Parathyroid adenoma (tissue), 2 donors: ENCODE measurements at regions not wholly inside any gene's neighbourhood (a gene's known extent, or its start where the extent isn't known, plus 50 kb on each side); places are given as distances from the start of the nearest gene placed in this dataset.

Source experiments
- H2AFZ ChIP-seq: fragments of 300-600 bp; sonication (generic); one replicate; pipeline ENCODE4 v1.7.0; 2017; ENCODE audit warnings: antibody characterized with exemption, mild to moderate bottlenecking
- H3K27ac ChIP-seq: fragments of 300-600 bp; sonication (generic); one replicate; pipeline ENCODE4 v1.7.0; 2017
- H3K27me3 ChIP-seq: fragments of 300-600 bp; sonication (generic); one replicate; pipeline ENCODE4 v1.7.0; 2017; ENCODE audit warnings: low read length; ENCODE audit not compliant: control insufficient read depth, insufficient read depth
- H3K36me3 ChIP-seq: fragments of 300-600 bp; sonication (generic); one replicate; pipeline ENCODE4 v1.7.0; 2017; ENCODE audit warnings: low read length; ENCODE audit not compliant: control insufficient read depth, insufficient read depth
- H3K4me1 ChIP-seq: fragments of 300-600 bp; sonication (generic); one replicate; pipeline ENCODE4 v1.7.0; 2017; ENCODE audit warnings: control low read depth
- H3K4me2 ChIP-seq: fragments of 300-600 bp; sonication (generic); one replicate; pipeline ENCODE4 v1.7.0; 2017; ENCODE audit warnings: low read length
- H3K4me3 ChIP-seq: fragments of 300-600 bp; sonication (generic); one replicate; pipeline ENCODE4 v1.7.0; 2017; ENCODE audit warnings: low read depth, low read length
- H3K79me2 ChIP-seq: fragments of 300-600 bp; sonication (generic); one replicate; pipeline ENCODE4 v1.7.0; 2017; ENCODE audit warnings: control low read depth
- H3K9ac ChIP-seq: fragments of 300-600 bp; sonication (generic); one replicate; pipeline ENCODE4 v1.7.0; 2017; ENCODE audit warnings: mild to moderate bottlenecking
- H3K9me3 ChIP-seq: fragments of 300-600 bp; sonication (generic); one replicate; pipeline ENCODE4 v1.7.0; 2017; ENCODE audit warnings: low read length; ENCODE audit not compliant: control insufficient read depth
- CTCF ChIP-seq: fragments of 300-600 bp; sonication (generic); IDR thresholded peaks from one replicate; pipeline ENCODE4 v1.7.0; 2017; ENCODE audit warnings: antibody characterized with exemption, mild to moderate bottlenecking
- donor health status: primary hyperparathyroidism.

DNA sequence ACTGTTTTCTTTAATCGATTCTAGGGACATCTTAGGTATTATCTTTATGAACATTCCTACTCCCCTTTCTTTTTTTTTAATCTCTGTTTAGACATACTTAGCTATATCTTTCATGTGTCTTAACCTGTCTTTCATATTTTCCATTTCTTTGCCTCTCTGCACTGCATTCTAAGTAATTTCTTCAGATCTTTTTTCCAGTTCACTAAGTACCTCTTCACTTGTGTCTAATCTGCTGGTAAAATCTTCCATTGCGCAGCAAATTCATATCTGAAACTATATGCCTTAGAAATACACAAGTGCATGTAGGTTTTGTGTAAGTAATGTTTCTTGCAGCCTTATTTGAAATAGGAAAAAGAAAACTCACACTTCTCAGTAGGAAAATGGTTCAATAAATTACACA is 165.4 kb upstream of the BTBD3 start:
- Histone ChIP-seq H3K27me3 (no peaks in the 10 kb centered on the region), H3K4me1 (no peaks in the 10 kb centered on the region), H2AFZ (no peak overlapping the region), H3K79me2 (no peaks in the 10 kb centered on the region), H3K27ac (no peak overlapping the region), H3K9ac (no peak overlapping the region), H3K9me3 (no peaks in the 10 kb centered on the region), H3K36me3 (no peaks in the 10 kb centered on the region), H3K4me2 (no peak overlapping the region), H3K4me3 (no peak overlapping the region)
- no peak for TF ChIP-seq CTCF

GRCh38 chr20:11753155-11753554 is 164.5 kb upstream of the BTBD3 start:
- H3K9me3 ChIP-seq, result no peaks in the 10 kb centered on the region
- no peaks in the 10 kb centered on the region for H3K79me2 ChIP-seq
- H3K27me3 ChIP-seq, result no peaks in the 10 kb centered on the region
- H3K4me2 ChIP-seq, result no peak overlapping the region
- H3K4me3 ChIP-seq, result no peak overlapping the region
- TF ChIP-seq CTCF, result no peak
- no peaks in the 10 kb centered on the region for H3K36me3 ChIP-seq
- H2AFZ ChIP-seq, result no peak overlapping the region
- H3K9ac ChIP-seq, result no peak overlapping the region
- no peak overlapping the region for H3K27ac ChIP-seq
- no peaks in the 10 kb centered on the region for H3K4me1 ChIP-seq

DNA sequence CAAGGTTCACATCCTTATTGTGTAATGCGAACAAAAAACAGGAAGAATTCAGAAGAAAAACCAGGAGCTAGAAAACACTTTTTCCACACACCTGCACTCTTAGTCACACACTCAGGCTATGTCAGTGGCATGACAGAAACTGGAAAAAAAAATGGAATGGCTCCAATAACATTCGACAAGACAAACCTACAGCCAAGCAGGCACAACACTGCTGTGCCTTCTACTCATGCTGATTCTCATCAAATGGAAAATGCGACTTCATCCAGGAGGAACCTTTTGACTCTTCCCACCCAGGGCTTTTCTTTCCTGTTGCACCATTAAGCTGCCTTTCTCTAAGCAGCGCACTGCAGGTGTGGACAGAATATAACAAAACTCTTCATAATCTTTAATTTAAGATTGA is 163.2 kb upstream of the BTBD3 start:
- H3K9ac ChIP-seq, result no peak overlapping the region
- no peak overlapping the region for H3K27ac ChIP-seq
- H3K79me2 ChIP-seq, result no peaks in the 10 kb centered on the region
- H3K4me2 ChIP-seq, result no peak overlapping the region
- no peaks in the 10 kb centered on the region for H3K4me1 ChIP-seq
- H3K4me3 ChIP-seq, result no peak overlapping the region
- no peaks in the 10 kb centered on the region for H3K27me3 ChIP-seq
- H3K36me3 ChIP-seq, result no peaks in the 10 kb centered on the region
- no peak overlapping the region for H2AFZ ChIP-seq
- H3K9me3 ChIP-seq, result no peaks in the 10 kb centered on the region
- TF ChIP-seq CTCF, result no peak

DNA sequence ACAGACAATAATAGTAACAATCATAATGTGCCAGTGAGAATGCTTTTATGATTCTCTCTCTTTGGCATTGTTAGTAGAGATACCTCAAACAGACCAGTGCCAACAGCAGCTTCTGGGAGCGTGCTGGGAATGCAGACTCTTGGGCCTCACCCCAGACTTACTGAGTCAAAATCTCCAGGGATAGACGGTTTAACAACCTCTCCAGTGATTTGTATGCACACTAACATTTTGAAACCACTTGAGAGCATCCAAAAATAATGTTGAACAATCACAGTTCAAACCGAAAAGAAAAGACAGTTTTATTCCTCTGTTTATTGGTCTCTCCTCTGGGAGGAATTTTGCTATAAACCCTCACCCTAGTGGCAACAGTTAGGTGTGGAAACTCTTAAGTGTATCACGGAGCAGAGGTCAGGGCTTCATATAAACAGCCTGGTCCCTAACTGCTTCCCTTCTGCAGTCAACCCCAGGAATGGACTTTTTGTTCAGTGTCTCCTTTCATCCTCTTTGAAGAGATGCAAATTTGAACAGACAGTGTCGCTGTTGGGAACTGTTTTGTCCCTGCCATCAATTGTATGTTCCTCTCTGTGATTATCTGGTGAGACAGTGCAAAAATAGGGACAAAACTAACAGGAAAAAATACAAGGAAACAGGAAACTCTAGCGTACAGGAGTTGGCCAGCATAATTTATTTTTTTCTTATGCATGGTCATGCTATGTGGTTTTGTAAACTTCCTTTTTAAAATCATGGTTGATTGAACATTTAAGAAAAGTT is 162.4 kb upstream of the BTBD3 start:
- Histone ChIP-seq H3K79me2 (no peaks in the 10 kb centered on the region), H3K27me3 (no peaks in the 10 kb centered on the region), H3K4me2 (no peak overlapping the region), H3K36me3 (no peaks in the 10 kb centered on the region), H3K4me3 (no peak overlapping the region), H3K9ac (no peak overlapping the region), H2AFZ (no peak overlapping the region), H3K4me1 (no peaks in the 10 kb centered on the region), H3K9me3 (no peaks in the 10 kb centered on the region), H3K27ac (no peak overlapping the region)
- TF ChIP-seq CTCF, result peak; percentile 15

GRCh38 chr20:11761497-11761896 is 156.2 kb upstream of the BTBD3 start:
- Histone ChIP-seq H3K9ac (no peak overlapping the region), H3K4me2 (no peak overlapping the region), H3K27ac (no peak overlapping the region), H3K27me3 (no peaks in the 10 kb centered on the region), H3K4me1 (no peaks in the 10 kb centered on the region), H3K36me3 (no peaks in the 10 kb centered on the region), H2AFZ (no peak overlapping the region), H3K9me3 (no peaks in the 10 kb centered on the region), H3K79me2 (no peaks in the 10 kb centered on the region), H3K4me3 (no peak overlapping the region)
- TF ChIP-seq CTCF, result no peak
